Natural killer cell treated with Interleukin-12 subunit alpha and Interleukin-12 subunit beta and Interleukin-15 and Interleukin-18, amount 100 ng/mL, for 72 hours (primary cell): ENCODE measurements at regions not wholly inside any gene's neighbourhood (a gene's known extent, or its start where the extent isn't known, plus 50 kb on each side); places are given as distances from the start of the nearest gene placed in this dataset.

Experiments used
- ATAC-seq, 2 donors: fragments of 150-1000 bp; cut with Tn5 transposase in 1 of 2; sonication (Bioruptor Pico), chemical (Tn5 transposase) in 1 of 2; 2 replicates each; pipeline ENCODE4 v1.10.0; 2021
- DNase-seq: peaks from one replicate; pipeline ENCODE4 v3.0.0; 2022; ENCODE audit warnings: low spot score
- H3K27ac Mint-ChIP-seq, 2 donors: 1 replicate in 1 of 2; 2 replicates in 1 of 2; pipeline ENCODE4 v1.8.0; 2022; ENCODE audit warnings: mixed read lengths in 2 of 2, mild to moderate bottlenecking in 1 of 2, moderate library complexity in 1 of 2
- H3K27me3 Mint-ChIP-seq, 2 donors: 1 replicate in 1 of 2; 2 replicates in 1 of 2; pipeline ENCODE4 v1.8.0; 2022; ENCODE audit warnings: mixed read lengths in 2 of 2
- H3K36me3 Mint-ChIP-seq: one replicate; pipeline ENCODE4 v1.8.0; 2022; ENCODE audit warnings: mixed read lengths
- H3K4me1 Mint-ChIP-seq, 2 donors: 1 replicate in 1 of 2; 2 replicates in 1 of 2; pipeline ENCODE4 v1.8.0; 2022; ENCODE audit warnings: low read depth in 2 of 2, mixed read lengths in 2 of 2, mild to moderate bottlenecking in 1 of 2
- H3K4me3 Mint-ChIP-seq: one replicate; pipeline ENCODE4 v1.8.0; 2022; ENCODE audit warnings: mixed read lengths
- H3K9me3 Mint-ChIP-seq: 2 replicates; pipeline ENCODE4 v1.8.0; 2022; ENCODE audit warnings: mixed read lengths

- H3K27me3 Mint-ChIP-seq: peaks cover 6 to 9% of the 10 kb centered on the region in 2 donors
These were observed 113.9 kb upstream of the DOK5 start for GRCh38 chr20:54361475-54361874.

DNA sequence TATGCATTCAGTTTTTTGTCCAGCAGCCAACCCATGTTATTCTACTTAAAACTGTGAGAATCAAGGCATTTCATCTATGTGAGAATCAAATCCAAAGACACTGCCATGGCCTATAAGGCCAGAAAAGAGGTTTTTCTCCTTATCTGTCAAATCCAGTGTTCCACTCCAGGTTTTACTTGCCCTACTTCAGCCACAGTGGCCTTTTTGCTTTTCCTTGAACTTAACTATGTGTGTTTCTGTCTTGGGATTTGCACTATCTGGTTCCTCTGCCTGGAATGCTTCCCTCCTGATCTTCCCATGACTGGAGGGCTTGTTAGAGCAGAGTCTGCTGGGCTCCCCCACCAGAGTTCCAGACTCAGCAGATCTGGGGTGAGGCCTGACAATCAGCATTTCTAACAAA lies 113.1 kb upstream of the DOK5 start:
- no peaks in the 10 kb centered on the region for H3K4me1 Mint-ChIP-seq
- H3K4me3 Mint-ChIP-seq: no peak overlapping the region
- no peak overlapping the region for H3K27ac Mint-ChIP-seq
- ATAC-seq: no peak
- DNase-seq: no peak
- peaks cover 6 to 12% of the 10 kb centered on the region in 2 donors for H3K27me3 Mint-ChIP-seq
- no peaks in the 10 kb centered on the region for H3K36me3 Mint-ChIP-seq
- peaks cover 3% of the 10 kb centered on the region for H3K9me3 Mint-ChIP-seq

More at GRCh38 chr20:54361475-54361874, 113.9 kb upstream of the DOK5 start:
- H3K4me1 Mint-ChIP-seq: no peaks in the 10 kb centered on the region
- DNase-seq: no peak
- no peak overlapping the region for H3K4me3 Mint-ChIP-seq
- H3K27ac Mint-ChIP-seq: no peak overlapping the region
- H3K36me3 Mint-ChIP-seq: no peaks in the 10 kb centered on the region
- peaks cover 3% of the 10 kb centered on the region for H3K9me3 Mint-ChIP-seq
- no peak for ATAC-seq

DNA sequence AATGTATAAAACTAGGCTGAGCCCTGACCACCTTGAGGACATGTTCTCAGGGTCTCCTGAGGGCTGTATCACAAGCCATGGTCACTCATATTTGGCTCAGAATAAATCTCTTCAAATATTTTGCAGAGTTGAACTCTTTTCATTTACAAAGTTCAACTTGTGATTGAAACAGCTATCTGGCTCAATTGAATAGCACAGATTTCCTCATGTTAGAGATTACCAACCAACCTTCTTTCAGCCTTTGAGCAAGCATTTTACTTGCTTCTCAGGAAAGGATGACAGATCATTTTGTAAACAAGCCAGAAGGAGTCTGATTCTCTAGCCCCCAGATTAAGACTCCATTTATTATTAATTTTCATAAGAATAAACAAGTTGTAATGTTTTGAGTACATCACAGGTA lies 111.0 kb upstream of the DOK5 start:
- ATAC-seq: no peak
- no peak overlapping the region for H3K4me3 Mint-ChIP-seq
- H3K36me3 Mint-ChIP-seq: no peaks in the 10 kb centered on the region
- H3K27ac Mint-ChIP-seq: no peak overlapping the region
- no peaks in the 10 kb centered on the region for H3K4me1 Mint-ChIP-seq
- peaks cover 4 to 11% of the 10 kb centered on the region in 2 donors for H3K27me3 Mint-ChIP-seq
- peaks cover 2% of the 10 kb centered on the region for H3K9me3 Mint-ChIP-seq
- no peak for DNase-seq

DNA sequence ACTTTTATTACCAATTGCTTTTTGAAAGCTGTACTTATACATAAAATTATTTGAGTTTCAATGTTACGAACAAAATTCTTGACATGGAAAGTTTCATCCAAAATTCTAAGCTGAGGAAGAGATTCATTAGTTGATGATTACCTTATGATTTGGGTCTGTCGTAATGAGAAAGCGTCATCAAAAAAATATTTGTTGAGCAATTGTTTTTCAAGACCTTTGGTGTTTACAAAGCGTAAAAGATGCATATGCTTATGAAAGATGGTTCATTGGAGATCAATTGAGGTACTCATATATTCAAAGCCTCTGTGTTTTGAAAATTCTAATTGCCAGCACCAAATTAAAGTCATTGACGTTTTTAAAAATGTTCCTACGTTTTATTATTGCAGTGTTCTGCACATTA lies 110.5 kb upstream of the DOK5 start:
- Mint-ChIP-seq H3K27me3 (peaks cover 0 to 10% of the 10 kb centered on the region in 2 donors), H3K4me1 (no peaks in the 10 kb centered on the region), H3K27ac (no peak overlapping the region), H3K4me3 (no peak overlapping the region), H3K9me3 (no peaks in the 10 kb centered on the region), H3K36me3 (no peaks in the 10 kb centered on the region)
- no peak for ATAC-seq
- DNase-seq: no peak

- Mint-ChIP-seq H3K9me3 (no peaks in the 10 kb centered on the region), H3K36me3 (no peaks in the 10 kb centered on the region), H3K27me3 (peaks cover 0 to 10% of the 10 kb centered on the region in 2 donors), H3K4me1 (no peaks in the 10 kb centered on the region), H3K27ac (no peak overlapping the region), H3K4me3 (no peak overlapping the region)
- DNase-seq: no peak
- no peak for ATAC-seq
These were observed 108.6 kb upstream of the DOK5 start for GRCh38 chr20:54366669-54367344.

DNA sequence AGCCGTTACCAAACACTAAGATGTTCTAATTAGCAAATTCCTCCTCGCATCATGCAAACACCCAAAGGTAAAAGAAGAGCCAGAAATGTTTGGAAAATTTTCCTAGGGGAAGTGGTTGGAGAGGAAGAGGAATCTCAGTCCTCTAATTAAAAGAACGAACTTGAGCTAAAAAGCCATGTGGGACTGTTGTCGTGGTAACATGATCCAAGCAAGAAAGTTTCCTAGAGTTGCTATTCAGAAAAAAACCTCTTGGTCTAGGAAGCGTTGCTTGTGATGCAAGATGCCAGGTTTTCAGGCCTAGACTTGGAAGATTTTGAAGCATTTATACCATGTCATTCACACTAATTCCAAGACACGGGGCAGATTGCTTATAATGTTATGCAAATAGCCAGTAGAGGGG lies 106.8 kb upstream of the DOK5 start:
- no peaks in the 10 kb centered on the region for H3K4me1 Mint-ChIP-seq
- peaks cover 14% of the 10 kb centered on the region in 2 donors for H3K27me3 Mint-ChIP-seq
- ATAC-seq (no peak), DNase-seq (no peak)
- H3K36me3 Mint-ChIP-seq: no peaks in the 10 kb centered on the region
- H3K27ac Mint-ChIP-seq: no peak overlapping the region
- H3K4me3 Mint-ChIP-seq: no peak overlapping the region
- H3K9me3 Mint-ChIP-seq: no peaks in the 10 kb centered on the region

DNA sequence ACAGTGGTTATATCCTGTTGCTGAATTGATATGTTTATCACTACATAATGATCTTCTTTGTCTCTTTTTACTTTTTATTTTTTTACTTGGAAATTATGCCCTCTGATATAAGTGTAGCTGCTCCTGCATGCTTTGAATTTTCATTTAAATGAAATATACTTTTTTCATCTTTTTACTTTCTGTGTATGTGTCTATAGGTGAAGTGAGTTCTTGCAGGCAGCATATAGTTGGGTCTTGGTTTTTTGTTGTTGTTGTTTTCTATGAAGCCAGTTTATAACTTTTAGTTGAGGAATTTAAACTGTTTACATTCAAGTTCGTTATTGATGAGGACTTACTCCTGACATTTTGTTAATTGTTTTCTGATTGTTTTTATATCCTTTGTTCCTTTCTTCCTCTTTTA lies 103.1 kb upstream of the DOK5 start:
- Mint-ChIP-seq H3K27ac (no peak overlapping the region), H3K4me3 (no peak overlapping the region), H3K36me3 (no peaks in the 10 kb centered on the region), H3K4me1 (no peaks in the 10 kb centered on the region), H3K9me3 (no peaks in the 10 kb centered on the region), H3K27me3 (peaks cover 7 to 17% of the 10 kb centered on the region in 2 donors)
- DNase-seq: no peak
- no peak for ATAC-seq

GRCh38 chr20:54377992-54378773 lies 97.2 kb upstream of the DOK5 start:
- H3K4me3 Mint-ChIP-seq: no peak overlapping the region
- peaks cover 17 to 37% of the 10 kb centered on the region in 2 donors for H3K27me3 Mint-ChIP-seq
- no peak for DNase-seq
- no peaks in the 10 kb centered on the region for H3K36me3 Mint-ChIP-seq
- H3K9me3 Mint-ChIP-seq: no peaks in the 10 kb centered on the region
- no peak for ATAC-seq
- no peak overlapping the region for H3K27ac Mint-ChIP-seq
- H3K4me1 Mint-ChIP-seq: no peaks in the 10 kb centered on the region

GRCh38 chr20:54379893-54380584 lies 95.4 kb upstream of the DOK5 start:
- ATAC-seq (no peak), DNase-seq (no peak)
- H3K4me3 Mint-ChIP-seq: no peak overlapping the region
- no peak overlapping the region for H3K27ac Mint-ChIP-seq
- H3K9me3 Mint-ChIP-seq: peaks cover 6% of the 10 kb centered on the region
- peaks cover 20 to 38% of the 10 kb centered on the region in 2 donors for H3K27me3 Mint-ChIP-seq
- H3K4me1 Mint-ChIP-seq: no peaks in the 10 kb centered on the region
- no peaks in the 10 kb centered on the region for H3K36me3 Mint-ChIP-seq

DNA sequence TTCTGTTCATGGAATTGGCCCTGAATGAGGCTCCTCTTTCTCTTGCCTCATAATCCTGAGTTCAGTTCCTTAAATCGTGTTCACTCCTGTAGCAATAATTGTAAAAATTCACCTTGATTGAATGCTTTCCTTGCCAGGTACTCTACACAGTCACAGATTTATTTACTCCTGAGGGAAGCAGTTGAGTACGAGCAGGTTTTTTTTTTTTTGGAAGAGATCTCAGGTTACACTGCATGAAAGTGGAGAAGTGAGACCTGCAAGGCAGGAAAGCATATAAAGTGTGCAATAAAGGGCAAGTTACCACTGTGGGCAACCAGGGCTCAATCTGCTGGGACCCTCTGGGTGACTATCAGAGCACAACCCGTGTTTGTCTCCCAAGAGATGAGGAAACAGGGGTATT lies 93.0 kb upstream of the DOK5 start:
- peaks cover 6% of the 10 kb centered on the region for H3K9me3 Mint-ChIP-seq
- peaks cover 22 to 46% of the 10 kb centered on the region in 2 donors for H3K27me3 Mint-ChIP-seq
- ATAC-seq (no peak), DNase-seq (no peak)
- no peak overlapping the region for H3K27ac Mint-ChIP-seq
- no peaks in the 10 kb centered on the region for H3K36me3 Mint-ChIP-seq
- H3K4me3 Mint-ChIP-seq: no peak overlapping the region
- no peaks in the 10 kb centered on the region for H3K4me1 Mint-ChIP-seq

- Mint-ChIP-seq H3K36me3 (no peaks in the 10 kb centered on the region), H3K4me1 (no peaks in the 10 kb centered on the region), H3K9me3 (peaks cover 6% of the 10 kb centered on the region), H3K27ac (no peak overlapping the region), H3K27me3 (peaks cover 16 to 37% of the 10 kb centered on the region in 2 donors), H3K4me3 (no peak overlapping the region)
- DNase-seq (no peak), ATAC-seq (no peak)
These were observed 89.6 kb upstream of the DOK5 start for GRCh38 chr20:54385746-54386145.

DNA sequence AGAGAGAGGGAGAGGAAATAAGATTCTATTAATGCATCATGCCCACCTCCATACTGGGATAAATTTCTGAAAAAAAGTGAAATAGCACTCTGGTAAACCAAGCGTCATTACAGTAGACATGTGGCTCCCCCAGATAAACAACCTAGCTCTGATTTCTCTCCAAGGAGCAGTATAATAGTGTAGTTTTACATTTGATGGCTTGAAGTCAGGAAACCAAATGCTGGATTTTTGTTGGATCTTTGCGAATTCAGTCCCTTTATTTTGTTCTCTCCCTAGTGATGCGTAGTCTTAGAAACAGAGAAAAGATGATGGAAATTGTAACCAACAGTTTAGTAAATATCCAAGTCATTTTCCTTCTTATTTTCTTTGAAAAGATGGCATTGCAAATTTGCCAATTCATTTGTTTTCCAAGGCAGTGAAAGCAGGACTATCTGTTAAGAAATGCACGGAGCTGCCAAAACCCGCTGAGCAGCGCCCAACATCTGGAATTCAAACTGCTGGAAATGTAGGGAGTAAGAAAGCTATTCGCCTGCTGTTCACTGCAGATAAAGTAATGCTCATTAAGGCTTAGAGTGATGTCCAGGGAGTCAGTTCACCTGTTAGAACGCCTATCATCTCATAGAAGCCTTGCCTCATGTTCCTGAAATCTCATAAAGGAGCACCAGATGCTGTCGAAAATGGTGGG lies 85.7 kb upstream of the DOK5 start:
- no peak for ATAC-seq
- Mint-ChIP-seq H3K4me1 (no peaks in the 10 kb centered on the region), H3K36me3 (no peaks in the 10 kb centered on the region), H3K9me3 (no peaks in the 10 kb centered on the region), H3K27ac (no peak overlapping the region), H3K27me3 (peaks cover 2 to 8% of the 10 kb centered on the region in 2 donors), H3K4me3 (no peak overlapping the region)
- DNase-seq: no peak

DNA sequence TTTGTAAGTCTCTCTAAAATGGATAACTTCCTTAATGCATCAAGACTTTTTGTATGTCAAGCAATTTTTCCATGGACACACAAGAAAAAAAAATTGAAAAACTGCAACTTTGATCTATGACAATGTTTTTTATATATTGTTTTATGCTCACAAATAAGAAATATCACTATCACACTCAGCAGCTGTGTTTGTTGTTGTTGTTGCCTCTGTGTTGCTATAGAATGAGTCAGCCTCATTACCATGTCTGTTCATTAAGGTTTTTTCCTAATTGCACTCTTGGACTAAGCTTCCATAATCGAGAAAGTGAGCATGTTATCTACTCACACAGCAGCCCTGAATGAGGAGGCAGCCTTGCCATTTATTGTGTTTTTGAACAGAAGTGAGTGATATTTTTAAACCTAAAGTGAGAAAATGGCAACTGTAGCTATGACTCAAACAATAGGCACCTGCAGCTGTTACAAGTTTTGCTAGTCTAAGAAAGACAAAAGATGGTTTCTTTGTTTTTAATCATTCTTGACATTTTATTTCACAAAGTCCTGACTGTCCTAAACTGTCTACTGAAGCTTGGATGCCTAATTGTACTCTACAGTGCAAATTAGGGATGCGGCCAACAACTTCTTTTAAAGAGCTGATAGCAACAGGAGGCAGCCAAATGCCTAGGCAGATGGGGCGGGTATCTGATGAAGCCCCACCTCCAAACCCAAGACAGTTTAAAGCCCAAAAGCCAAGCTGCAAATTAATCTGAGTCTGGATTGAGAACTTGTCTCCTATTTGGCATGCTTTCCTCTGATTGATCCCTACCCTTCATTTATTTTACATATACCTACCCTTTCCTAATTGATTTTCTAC lies 77.9 kb upstream of the DOK5 start:
- DNase-seq (no peak), ATAC-seq (no peak)
- Mint-ChIP-seq H3K36me3 (no peaks in the 10 kb centered on the region), H3K9me3 (peaks cover 3% of the 10 kb centered on the region), H3K27ac (no peak overlapping the region), H3K27me3 (peaks cover 5% of the 10 kb centered on the region in 2 donors), H3K4me1 (no peaks in the 10 kb centered on the region), H3K4me3 (no peak overlapping the region)
